ENCODE measurements at regions not wholly inside any gene's neighbourhood (a gene's known extent, or its start where the extent isn't known, plus 50 kb on each side); places are given as distances from the start of the nearest gene placed in this dataset.
A peak's percentile ranks its signal among the peaks of the same experiment; 100 is the strongest.

DNA sequence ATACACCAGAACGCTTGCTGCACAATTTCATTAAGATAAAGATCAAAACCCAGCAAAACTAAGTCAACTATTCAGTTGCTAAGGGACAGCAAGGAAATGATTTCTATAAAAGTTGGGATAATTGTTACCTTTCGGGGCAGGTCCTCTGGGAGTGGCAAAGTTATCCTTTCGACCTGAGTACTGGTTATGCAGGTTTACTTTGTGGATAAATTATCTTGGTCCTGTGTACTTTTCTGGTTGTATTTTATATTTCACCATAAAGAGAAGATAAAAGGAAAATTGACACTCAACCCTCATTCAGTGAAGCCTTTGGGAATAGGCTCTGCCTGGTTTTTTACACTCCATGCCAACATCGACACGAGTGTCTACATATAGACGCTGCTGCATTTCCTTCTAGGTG is 146.5 kb downstream of the SYK start:
- DNase-seq (ENCODE audit: low read depth, low spot score) = no peak

DNA sequence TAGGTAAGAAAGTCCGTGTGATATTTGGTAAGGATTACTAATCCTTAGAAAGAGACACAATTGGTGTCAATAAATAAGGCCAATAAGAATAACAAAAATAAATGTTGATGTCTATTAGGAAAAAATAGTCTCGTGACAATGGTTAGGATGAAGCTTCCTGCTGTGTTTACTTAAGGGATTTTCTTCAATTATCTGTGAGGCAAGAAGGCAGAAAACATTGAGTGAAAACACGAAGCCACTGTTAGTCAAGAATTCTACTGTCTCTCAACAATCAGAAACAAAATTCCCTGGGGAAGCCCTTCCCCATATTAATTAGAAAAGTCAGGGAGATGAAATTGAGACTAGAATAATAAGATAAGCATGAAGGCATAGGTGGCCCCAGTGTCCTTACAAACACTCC is 149.0 kb downstream of the SYK start:
- DNase-seq (ENCODE audit: low read depth, low spot score) = no peak

DNA sequence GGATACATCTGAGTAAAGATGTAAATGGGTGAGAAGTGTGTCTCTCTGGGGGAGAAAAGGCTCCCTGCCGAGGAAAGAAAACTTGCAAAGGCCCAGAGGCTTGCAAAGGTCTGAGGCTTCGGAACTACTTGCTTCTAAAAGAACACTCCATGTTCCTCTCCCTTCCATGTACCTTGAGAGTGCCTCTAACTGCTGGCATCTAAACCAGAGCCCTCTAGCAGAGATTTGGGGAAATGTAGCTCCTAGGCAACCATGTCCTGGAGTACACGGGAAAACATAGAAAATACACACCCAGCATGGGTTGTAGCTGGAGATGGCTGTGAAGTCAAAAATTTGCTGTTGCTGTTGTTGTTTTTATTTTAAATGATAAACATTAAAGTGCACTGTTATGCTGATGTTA is 151.6 kb downstream of the SYK start:
- no peak for DNase-seq (ENCODE audit: low read depth, low spot score)

- no peak for DNase-seq (ENCODE audit: low read depth, low spot score)
Observed at GRCh38 chr9:90953805-90954204, 152.2 kb downstream of the SYK start.

- DNase-seq (ENCODE audit: low read depth, low spot score) = no peak
Observed at GRCh38 chr9:90956026-90956810, 154.6 kb downstream of the SYK start.

- peak; percentile 28 for DNase-seq (ENCODE audit: low read depth, low spot score)
Observed at GRCh38 chr9:90958328-90958727, 156.7 kb downstream of the SYK start.

DNA sequence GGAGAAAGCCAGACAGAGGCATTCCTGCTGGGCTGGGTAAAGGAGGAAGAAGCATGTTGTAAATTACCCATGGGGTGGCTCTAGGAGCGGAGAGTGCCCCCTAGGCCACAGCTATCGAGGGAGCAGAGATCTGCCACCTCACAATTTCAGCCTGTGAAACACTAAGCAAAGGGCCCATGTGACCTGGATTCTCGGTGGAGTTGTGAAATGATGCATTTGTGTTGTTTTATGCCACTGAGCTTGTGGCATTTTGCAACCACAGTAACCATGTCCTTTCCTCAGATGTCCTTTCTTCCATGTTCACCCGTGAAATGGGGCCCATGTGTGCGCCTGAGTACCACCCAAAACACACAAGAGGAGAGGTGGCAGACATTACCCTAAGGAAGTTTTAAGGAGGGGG is 159.3 kb downstream of the SYK start:
- no peak for DNase-seq (ENCODE audit: low read depth, low spot score)

DNA sequence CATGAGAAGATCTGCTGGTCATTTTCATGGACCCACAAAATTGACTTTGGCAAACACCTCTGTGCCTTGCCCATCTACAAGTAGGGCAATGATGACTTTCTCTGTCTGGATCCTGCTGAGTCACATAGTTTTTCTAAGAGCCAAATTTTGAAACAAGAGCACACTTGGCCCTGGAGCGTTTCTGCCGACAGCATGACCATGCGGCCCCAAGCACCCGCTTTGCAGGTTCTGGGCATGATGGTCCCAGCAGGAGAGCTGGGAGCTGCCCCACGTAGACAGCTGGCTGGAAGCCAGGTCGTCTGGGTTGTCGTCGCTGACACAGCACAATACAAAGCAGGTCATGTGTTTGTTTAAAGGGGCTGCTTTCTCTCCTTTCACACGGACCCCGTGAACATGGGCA is 159.8 kb downstream of the SYK start:
- no peak for DNase-seq (ENCODE audit: low read depth, low spot score)

DNA sequence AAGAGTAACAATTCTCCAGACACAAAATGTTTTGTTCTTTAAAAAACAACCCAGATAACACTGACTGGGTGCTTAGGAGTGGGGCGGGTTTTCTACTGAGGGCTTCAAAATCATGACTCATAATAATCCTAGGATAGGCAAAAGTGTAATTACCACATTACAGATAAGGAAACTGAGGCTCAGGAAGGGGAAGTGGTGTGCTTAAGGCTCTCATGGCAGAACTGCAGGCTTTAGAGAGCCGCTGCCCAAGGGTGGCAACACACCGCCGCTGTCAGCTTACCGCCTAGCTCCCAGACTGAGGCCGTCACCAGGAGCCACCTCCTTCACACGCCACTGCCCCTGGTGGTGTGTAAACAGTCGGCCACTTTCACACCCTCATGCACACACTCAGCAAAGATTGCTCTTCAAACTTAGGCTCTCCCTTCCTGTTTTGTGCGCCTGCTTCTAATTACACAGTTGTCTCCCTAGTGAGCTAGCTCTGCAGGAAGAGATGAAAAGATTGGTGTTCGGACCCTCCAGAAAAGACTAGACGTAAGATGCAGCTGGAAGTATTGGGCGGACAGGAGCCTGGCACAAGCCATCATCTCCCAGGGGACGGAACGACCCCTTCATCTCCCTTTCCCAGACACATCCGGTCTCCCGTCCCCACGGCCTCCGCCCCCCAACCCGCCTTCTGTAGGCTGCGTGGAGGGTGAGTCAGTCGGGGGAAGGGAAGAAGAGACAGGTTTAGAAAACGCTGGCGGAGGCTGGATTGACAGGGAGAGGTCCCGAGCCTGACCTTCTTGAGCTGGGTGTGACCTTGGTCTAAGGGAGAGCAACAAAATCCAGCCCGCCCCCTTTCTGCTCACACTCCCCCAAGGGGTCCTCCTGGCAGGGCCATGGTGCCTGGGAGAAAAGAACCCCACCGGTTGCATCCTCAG is 162.7 kb downstream of the SYK start:
- DNase-seq (ENCODE audit: low read depth, low spot score) = peak; percentile 66

- peak; percentile 37 for DNase-seq (ENCODE audit: low read depth, low spot score)
Observed at GRCh38 chr9:90965226-90966030, 163.8 kb downstream of the SYK start.

- no peak for DNase-seq (ENCODE audit: low read depth, low spot score)
Observed at GRCh38 chr9:90966031-90966290, 164.3 kb downstream of the SYK start.

DNA sequence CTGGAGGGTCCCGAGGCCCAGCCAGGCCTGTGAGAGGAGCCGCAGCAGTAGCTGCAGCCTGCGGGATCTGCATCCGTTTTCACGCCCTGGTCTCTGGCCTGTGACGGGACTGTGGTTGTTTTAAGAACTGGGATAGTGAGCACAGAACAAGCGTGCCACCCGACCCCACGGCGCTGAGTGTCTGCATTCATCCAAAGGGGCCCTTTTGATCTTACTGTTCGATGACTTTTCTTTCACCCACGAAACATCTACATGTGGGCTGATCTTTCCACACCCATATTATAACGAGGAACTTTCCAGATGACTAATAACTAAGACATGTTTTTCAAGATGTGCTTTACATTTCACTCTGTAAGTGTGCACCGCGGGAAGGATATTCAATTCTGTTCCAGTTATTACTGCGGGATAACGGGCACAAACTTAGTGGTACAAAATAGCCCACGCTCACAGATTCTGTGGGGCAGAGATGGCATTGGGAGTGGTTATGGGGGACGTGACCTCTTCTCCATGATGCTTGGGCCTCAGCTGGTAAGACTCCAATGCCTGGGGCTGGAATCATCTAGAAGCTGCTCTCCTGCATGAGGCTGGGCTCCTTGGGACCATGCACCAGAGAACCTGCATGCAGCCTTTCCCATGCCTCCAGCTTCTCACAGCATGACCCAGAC is 165.0 kb downstream of the SYK start:
- DNase-seq (ENCODE audit: low read depth, low spot score) = no peak

DNA sequence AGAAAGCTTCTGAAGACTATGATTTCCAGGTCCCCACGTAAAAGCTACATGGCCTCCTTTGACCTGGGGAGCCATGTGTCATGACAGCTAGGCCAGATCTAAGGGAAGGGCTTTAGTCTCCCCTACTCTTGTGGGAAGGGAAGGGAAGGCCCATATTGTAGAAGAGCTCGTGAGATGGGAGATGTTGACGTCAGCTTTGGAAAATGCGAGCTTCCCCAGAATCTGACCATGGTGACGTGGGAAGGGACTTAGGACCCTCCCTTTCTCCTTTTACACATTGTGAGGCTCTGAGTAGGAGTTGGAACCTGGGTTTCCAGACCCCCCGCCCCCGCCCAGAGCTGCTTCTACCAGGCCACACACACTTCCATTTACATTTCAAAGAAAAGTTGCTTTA is 165.5 kb downstream of the SYK start:
- DNase-seq (ENCODE audit: low read depth, low spot score) = peak; percentile 82

DNA sequence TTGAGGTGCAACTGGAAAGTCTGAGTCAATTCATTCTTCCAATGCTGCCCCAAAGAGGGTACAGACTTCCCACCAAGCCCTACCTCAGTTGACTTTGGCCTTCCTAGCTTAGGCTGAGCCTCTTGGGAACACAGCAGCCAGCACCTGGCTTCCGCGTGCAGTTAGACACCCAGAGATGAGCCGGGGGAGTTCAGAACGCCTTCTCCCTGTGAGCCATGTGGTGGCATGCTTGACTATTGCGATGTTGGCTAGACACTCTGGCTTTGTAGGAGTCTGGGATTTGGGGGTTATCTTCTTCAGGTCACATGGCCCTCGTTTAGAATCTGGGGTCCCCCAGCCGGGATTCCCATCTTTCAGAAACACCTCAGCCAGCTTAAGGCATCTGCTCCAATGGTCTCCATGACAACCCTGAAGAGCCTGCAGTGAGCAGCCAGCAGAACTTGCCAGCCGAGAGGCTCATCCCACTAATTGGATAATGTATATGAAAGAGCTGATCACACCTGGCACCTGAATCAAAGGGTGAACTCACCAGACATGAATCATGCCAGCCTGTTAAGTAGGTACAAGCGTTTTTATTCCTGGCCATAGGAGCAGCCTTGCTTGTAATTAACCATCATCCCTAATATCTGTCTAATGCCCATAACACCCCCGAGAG is 167.5 kb downstream of the SYK start:
- DNase-seq (ENCODE audit: low read depth, low spot score) = no peak

DNA sequence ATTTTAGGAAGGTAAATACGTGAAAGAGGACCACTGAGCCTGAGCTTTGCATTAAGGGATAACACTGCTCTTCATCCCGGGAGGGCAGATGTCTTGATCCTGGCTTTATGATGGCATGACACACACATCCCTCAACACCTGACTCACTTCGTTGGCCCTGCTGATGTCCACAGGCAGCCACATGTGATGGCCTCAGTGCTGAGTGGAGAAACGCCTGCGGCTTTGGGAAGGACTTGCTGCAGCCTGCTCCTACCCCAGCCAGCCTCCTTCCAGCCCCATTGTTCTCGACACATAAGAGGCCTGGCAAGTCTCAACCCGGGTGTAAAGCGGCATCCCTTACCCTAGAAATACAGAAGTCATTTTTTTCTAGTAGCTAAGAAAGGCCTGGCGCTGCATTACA is 169.0 kb downstream of the SYK start:
- no peak for DNase-seq (ENCODE audit: low read depth, low spot score)

DNA sequence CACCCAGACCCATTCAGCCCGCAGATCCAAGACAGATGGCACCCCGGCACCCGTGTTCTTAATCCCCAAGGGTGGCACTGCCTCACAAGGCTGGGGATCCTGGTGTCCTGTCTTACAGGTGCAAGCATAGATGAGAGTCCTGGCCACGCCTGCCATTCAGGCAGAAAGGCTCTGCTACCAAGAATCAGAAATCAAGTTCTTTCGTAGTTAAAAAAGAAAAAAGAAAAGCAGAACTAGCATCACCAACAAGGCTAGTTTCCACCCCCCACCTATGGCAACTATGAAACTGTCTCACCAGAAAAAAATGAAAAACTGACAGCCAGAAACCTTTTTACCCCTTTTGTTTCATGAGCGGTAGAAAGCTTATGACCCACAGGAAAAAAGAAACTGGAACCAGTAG is 170.4 kb downstream of the SYK start:
- no peak for DNase-seq (ENCODE audit: low read depth, low spot score)

- no peak for DNase-seq (ENCODE audit: low read depth, low spot score)
Observed at GRCh38 chr9:90974016-90974415, 172.4 kb downstream of the SYK start.

- no peak for DNase-seq (ENCODE audit: low read depth, low spot score)
Observed at GRCh38 chr9:90974643-90975245, 173.1 kb downstream of the SYK start.

- DNase-seq (ENCODE audit: low read depth, low spot score) = no peak
Observed at GRCh38 chr9:90975781-90976538, 174.3 kb downstream of the SYK start.

- no peak for DNase-seq (ENCODE audit: low read depth, low spot score)
Observed at GRCh38 chr9:90979138-90979551, 177.5 kb downstream of the SYK start.

Measured in ELF-1 (cell line).